Uterus (tissue), 3 donors: ENCODE measurements at regions not wholly inside any gene's neighbourhood (a gene's known extent, or its start where the extent isn't known, plus 50 kb on each side); places are given as distances from the start of the nearest gene placed in this dataset.

Source experiments
- DNase-seq, 2 donors: peaks; one replicate each; pipeline ENCODE4 v3.0.0-alpha.2; 2019 to 2020
- H3K27ac ChIP-seq, 2 donors: fragments of 200-600 bp; sonication (generic); 1 replicate in 1 of 2; 2 replicates in 1 of 2; pipeline ENCODE4 v1.5.1; 2016 to 2018
- H3K27me3 ChIP-seq, 2 donors: fragments of 200-600 bp; sonication (generic); one replicate each; pipeline ENCODE4 v1.5.1; 2018 to 2019; ENCODE audit warnings: control low read depth in 1 of 2
- H3K36me3 ChIP-seq, 2 donors: fragments of 200-600 bp; sonication (generic); one replicate each; pipeline ENCODE4 v1.5.1; 2019; ENCODE audit warnings: control low read depth in 1 of 2
- H3K4me1 ChIP-seq, 2 donors: fragments of 200-600 bp; sonication (generic); one replicate each; pipeline ENCODE4 v1.5.1; 2018 to 2019; ENCODE audit warnings: control low read depth in 1 of 2
- H3K4me3 ChIP-seq, 2 donors: fragments of 200-600 bp; sonication (generic); 1 replicate in 1 of 2; 2 replicates in 1 of 2; pipeline ENCODE4 v1.5.1; 2018 to 2019; ENCODE audit warnings: mild to moderate bottlenecking in 1 of 2
- H3K9me3 ChIP-seq, 2 donors: fragments of 200-600 bp; sonication (generic); one replicate each; pipeline ENCODE4 v1.5.1; 2019; ENCODE audit warnings: control low read depth in 1 of 2
- CTCF ChIP-seq, 4 experiments: fragments of 200-600 bp in 2 of 4; fragments of 450-650 bp in 2 of 4; sonication (generic) in 2 of 4; IDR thresholded peaks; one replicate each; pipeline ENCODE4 v1.5.1; 2016 to 2019; ENCODE audit warnings: antibody characterized with exemption in 4 of 4, mild to moderate bottlenecking in 2 of 4, moderate library complexity in 1 of 4
- POLR2A ChIP-seq, 2 donors: fragments of 450-650 bp; IDR thresholded peaks; one replicate each; pipeline ENCODE4 v1.6.1; 2016; ENCODE audit warnings: antibody characterized with exemption in 2 of 2, mild to moderate bottlenecking in 1 of 2, moderate library complexity in 1 of 2
- intact Hi-C: fragments of 100-400 bp; cut with DNase I; formaldehyde crosslinking; loops from one replicate; pipeline ENCODE4 v1.15.1; 2023; ENCODE audit warnings: low total_unique reads
- donor health status: DM: yes; HTN: yes; CAD: no.

- no peaks in the 10 kb centered on the region for H3K4me1 ChIP-seq
These were observed 272.2 kb upstream of the NEBL start for GRCh38 chr10:21169271-21169670.

GRCh38 chr10:21167288-21168010 lies 270.3 kb upstream of the NEBL start:
- no peaks in the 10 kb centered on the region for H3K9me3 ChIP-seq
- H3K4me1 ChIP-seq, result no peaks in the 10 kb centered on the region
- H3K4me3 ChIP-seq, result no peak overlapping the region
- no peaks in the 10 kb centered on the region for H3K27me3 ChIP-seq
- no peak for DNase-seq
- no peak overlapping the region for H3K27ac ChIP-seq
- intact Hi-C loops, result no loop called here
- H3K36me3 ChIP-seq, result no peaks in the 10 kb centered on the region
- no peak for TF ChIP-seq CTCF (IDR thresholded peaks at IDR 0.05)
- TF ChIP-seq POLR2A (IDR thresholded peaks at IDR 0.05), result no peak

More at GRCh38 chr10:21169271-21169670, 272.2 kb upstream of the NEBL start:
- TF ChIP-seq POLR2A (IDR thresholded peaks at IDR 0.05) (no peak), CTCF (IDR thresholded peaks at IDR 0.05) (no peak)
- H3K9me3 ChIP-seq, result no peaks in the 10 kb centered on the region
- intact Hi-C loops, result no loop called here
- H3K27ac ChIP-seq, result no peak overlapping the region
- H3K4me3 ChIP-seq, result no peak overlapping the region
- no peak for DNase-seq
- H3K36me3 ChIP-seq, result no peaks in the 10 kb centered on the region
- no peaks in the 10 kb centered on the region for H3K27me3 ChIP-seq

DNA sequence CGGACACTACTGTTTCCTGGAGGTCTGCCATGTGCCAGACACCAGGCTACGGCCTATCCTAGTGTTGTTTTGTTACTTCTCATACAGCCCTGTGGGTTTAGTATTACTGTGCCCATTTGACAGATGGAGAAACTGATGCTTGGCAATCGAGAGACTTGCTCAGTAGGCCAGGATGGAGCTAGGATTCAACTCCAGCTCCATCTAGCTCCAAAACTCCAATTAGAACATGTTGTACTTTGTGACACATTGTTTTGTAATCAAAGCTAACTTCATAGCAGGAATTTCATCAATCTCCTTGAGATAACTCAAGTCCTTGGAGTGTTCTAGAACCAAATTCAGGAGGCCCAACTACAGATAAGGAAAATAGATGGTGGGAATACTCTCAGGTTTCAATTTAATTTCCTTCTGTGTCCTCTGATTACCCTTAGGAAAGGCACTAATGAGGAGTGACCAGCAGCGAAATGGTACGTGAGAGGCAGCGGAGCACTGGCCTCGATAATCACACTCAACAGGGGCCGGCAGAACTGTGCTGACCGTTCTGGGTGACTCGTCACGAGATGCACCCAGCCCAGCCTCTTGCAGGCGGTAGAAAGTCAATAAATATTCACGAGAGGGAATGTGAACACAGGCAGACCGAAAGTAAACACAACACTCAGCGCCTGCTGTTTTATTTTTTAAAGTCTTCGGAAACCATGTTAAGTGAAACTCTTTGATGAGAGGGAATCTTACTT lies 269.6 kb upstream of the NEBL start:
- TF ChIP-seq POLR2A (IDR thresholded peaks at IDR 0.05), result no peak
- no peak for TF ChIP-seq CTCF (IDR thresholded peaks at IDR 0.05)
- Histone ChIP-seq H3K9me3 (no peaks in the 10 kb centered on the region), H3K4me1 (no peaks in the 10 kb centered on the region), H3K27me3 (no peaks in the 10 kb centered on the region), H3K27ac (no peak overlapping the region), H3K36me3 (no peaks in the 10 kb centered on the region), H3K4me3 (no peak overlapping the region)
- DNase-seq, result no peak
- intact Hi-C loops, result no loop called here

- Histone ChIP-seq H3K27ac (no peak overlapping the region), H3K27me3 (no peaks in the 10 kb centered on the region), H3K36me3 (no peaks in the 10 kb centered on the region), H3K4me1 (no peaks in the 10 kb centered on the region), H3K4me3 (no peak overlapping the region), H3K9me3 (no peaks in the 10 kb centered on the region)
- intact Hi-C loops, result no loop called here
- no peak for DNase-seq
- TF ChIP-seq POLR2A (IDR thresholded peaks at IDR 0.05), result no peak
- TF ChIP-seq CTCF (IDR thresholded peaks at IDR 0.05), result no peak
These were observed 268.4 kb upstream of the NEBL start for GRCh38 chr10:21165489-21165888.

DNA sequence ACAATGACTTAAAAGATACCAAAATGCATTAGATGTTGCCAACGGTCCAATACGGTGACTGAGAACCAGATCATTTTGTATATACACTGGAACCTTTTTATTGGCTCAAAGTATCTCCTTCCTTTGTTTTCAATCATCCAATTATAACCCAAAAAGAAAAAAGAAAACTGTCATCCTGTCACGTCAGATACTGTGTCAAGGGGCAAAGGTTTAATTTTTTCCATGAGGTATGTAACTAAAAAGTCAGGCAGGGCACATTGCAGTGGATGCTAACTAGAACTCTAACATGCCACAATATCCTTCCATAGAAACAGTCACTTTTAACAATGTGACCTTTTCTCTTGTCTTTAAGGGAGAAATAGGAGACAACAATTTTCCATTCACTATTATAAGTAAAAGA lies 267.6 kb upstream of the NEBL start:
- H3K9me3 ChIP-seq, result no peaks in the 10 kb centered on the region
- no peaks in the 10 kb centered on the region for H3K4me1 ChIP-seq
- DNase-seq, result no peak
- TF ChIP-seq CTCF (IDR thresholded peaks at IDR 0.05) (no peak), POLR2A (IDR thresholded peaks at IDR 0.05) (no peak)
- H3K4me3 ChIP-seq, result no peak overlapping the region
- no peaks in the 10 kb centered on the region for H3K36me3 ChIP-seq
- H3K27ac ChIP-seq, result no peak overlapping the region
- intact Hi-C loops, result no loop called here
- H3K27me3 ChIP-seq, result no peaks in the 10 kb centered on the region
